Astrocyte (in vitro differentiated cells and primary cell): ENCODE measurements at regions not wholly inside any gene's neighbourhood (a gene's known extent, or its start where the extent isn't known, plus 50 kb on each side); places are given as distances from the start of the nearest gene placed in this dataset.

Experiments used
- CTCF ChIP-seq: IDR thresholded peaks from 2 replicates; pipeline ENCODE4 v1.5.1; 2011; ENCODE audit warnings: low read depth, mild to moderate bottlenecking, inconsistent platforms, low read length, moderate library complexity; ENCODE audit not compliant: insufficient read depth
- EZH2 ChIP-seq: IDR thresholded peaks from 2 replicates; pipeline ENCODE4 v1.6.1; 2012; ENCODE audit warnings: mild to moderate bottlenecking, low read length, inconsistent platforms; ENCODE audit not compliant: insufficient read depth

DNA sequence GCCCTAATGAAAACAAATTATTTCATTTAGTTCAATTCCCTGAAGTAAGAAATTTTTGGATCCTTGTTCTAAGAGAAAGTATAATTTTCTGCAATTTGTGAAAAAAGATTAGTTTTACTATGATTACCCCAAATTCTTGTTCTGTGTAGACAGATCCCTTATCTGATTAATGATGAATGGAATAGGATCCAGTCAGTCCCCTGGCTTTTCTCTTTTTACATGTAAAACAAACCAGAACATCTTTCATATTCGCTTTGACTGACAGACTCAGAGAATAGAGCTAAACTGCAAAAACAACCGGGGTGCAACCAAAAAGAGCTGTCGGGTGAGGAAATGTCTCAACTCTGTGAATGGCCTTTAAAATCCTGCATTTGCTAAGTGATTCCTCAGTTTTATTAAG is 93.4 kb upstream of the VEGFC start:
- TF ChIP-seq CTCF (no peak), EZH2 (no peak)
